GM19452 (cell line): ENCODE measurements at regions not wholly inside any gene's neighbourhood (a gene's known extent, or its start where the extent isn't known, plus 50 kb on each side); places are given as distances from the start of the nearest gene placed in this dataset.

ENCODE experiments used
- ATAC-seq: cut with Tn5 transposase; IDR thresholded peaks from one replicate; pipeline ENCODE4 v1.9.1; 2021; ENCODE audit not compliant: unreplicated experiment

DNA sequence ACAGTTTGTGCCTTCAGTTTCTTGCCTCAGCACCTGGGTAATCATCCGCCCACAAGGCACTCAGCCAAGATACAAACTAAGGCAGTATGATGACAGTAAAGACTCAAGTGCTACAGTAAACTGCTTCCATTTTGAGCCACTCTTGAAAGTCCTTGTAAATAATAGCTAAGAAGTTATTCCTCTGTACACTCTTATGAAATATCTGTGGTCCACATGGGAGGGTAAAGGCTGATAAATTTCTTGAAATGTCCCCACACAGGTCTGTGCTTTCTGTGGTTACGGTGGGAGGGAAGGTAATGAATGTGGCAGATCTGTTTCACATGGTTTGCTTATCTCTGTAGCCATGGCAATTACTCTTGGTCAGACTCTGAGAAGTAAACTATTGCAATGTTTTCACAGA lies 551.0 kb upstream of the ZWINT start:
- no peak for ATAC-seq

DNA sequence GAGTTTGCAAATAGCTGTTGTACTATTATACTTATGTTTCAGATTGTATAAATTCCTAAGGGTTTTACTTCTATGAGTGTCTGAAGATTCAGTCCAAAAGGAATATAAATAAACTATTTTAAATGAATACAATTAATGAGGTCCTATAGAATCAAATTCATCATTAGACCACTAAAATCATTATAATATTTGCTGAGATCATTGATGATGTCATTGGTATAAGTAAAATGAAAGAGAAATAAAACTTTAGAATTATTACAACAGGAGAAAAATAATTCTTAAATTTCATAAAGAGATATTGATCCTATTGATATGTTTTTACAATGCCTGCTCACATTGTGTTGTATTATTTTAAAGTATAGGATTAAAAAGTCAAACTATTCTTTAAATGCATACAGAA lies 544.0 kb upstream of the ZWINT start:
- no peak for ATAC-seq

GRCh38 chr10:56902554-56902953 lies 541.5 kb upstream of the ZWINT start:
- no peak for ATAC-seq

GRCh38 chr10:56895306-56895705 lies 534.2 kb upstream of the ZWINT start:
- ATAC-seq: no peak

GRCh38 chr10:56881218-56881617 lies 520.2 kb upstream of the ZWINT start:
- ATAC-seq: no peak

DNA sequence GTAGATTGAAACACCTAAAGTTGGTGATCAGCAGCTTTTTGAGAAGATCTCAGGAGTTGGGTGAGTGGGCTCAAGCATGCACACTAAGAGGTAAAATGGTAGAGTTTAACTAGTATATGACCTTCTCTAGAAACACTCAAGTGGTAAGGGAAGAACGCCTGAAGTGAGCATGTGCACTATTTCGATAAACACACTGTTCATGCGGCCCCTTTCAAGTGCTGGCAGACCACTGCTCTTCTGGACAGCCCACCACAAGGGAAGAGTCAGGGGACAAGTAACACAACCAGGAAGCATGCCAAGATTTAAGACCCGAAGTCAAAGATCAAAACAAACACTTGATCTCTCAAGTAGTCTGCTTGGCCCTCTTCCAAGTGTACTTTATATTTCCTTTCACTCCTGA lies 519.5 kb upstream of the ZWINT start:
- ATAC-seq: no peak

- ATAC-seq: no peak
Observed at GRCh38 chr10:56874950-56875349, 513.9 kb upstream of the ZWINT start.

DNA sequence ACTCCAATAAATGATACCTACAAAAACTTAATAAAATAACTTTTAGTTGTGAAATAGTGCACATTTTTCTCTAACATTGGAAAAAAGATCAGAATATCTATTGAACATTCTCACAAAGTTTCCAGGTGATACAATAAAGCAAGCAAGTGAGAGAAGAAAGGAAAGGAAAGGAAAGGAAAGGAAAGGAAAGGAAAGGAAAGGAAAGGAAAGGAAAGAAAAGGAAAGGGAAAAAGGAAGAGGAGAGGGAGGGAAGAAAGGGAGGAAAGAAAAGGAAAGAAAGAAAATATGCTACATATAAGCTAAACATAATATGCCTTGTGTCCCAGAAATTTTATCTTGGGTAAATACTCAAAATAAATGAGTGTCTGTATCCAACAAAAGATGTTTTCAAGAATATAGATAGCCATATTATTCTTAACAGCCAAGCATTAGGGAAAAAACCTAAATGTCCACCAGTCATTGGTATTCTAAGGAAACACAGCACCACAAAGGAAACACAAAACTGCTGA lies 510.2 kb upstream of the ZWINT start:
- no peak for ATAC-seq

DNA sequence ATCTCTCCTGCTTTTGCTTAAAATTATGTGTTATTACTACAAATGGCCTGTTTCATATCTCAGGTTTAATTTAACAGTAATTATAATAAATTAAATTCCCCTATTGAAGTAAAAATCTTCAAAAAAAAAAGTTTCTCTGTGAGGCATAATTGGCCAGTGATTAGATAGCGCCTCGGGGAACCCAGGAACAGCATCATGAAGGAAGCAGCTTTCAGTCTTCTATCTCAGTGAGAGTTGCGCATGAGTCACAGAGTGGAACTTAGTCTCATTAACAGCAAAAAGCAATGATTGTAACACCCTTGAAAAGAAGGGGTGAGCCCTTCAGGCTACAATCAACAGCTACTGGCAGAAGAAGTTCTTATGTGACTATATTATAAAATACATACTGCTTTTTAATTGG lies 506.2 kb upstream of the ZWINT start:
- ATAC-seq: no peak

- ATAC-seq: no peak
Observed at GRCh38 chr10:56856569-56856968, 495.5 kb upstream of the ZWINT start.

DNA sequence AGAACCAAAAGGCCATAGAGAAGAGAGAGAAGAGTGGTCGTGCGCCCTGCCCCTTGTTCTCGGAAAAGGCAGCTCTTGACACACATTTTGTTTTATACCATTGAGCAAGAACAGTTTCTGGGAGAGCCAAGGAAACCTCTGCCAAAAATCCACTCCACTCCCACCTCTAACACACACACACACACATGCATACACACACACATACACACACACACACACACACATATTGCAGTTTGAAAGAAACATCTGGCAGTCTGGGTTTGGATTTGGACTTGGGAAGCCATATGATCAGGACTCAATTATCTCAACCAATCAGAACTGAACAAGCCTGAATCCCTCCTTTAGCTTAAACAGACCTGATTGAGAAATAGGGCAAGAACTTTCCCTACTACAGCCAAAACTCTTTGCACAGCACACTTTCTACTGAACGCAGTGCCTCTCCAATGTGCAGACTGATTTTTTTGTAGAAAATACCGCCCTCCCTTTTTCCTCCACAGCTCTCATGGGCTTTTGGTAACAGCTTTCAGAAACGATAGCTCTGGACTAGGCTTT lies 484.0 kb upstream of the ZWINT start:
- ATAC-seq: no peak

DNA sequence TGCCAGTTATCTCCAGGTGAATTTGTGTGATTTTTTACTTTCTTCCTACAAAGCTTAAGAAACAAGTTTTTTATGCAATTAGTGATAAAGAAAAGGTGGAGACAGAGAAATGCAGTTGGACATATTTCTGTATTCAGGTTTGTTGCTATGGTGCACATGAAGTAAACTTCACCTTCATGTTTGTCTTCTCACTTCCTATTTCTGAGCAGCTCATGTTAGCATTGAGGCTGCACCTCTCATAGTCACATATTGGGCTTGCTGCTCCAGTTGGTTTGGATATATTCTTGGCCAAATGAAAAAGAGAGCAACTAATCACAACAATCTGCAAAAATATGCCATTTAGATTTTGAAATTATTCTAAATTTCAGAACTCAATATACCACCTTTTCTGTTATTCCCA lies 475.6 kb upstream of the ZWINT start:
- no peak for ATAC-seq

DNA sequence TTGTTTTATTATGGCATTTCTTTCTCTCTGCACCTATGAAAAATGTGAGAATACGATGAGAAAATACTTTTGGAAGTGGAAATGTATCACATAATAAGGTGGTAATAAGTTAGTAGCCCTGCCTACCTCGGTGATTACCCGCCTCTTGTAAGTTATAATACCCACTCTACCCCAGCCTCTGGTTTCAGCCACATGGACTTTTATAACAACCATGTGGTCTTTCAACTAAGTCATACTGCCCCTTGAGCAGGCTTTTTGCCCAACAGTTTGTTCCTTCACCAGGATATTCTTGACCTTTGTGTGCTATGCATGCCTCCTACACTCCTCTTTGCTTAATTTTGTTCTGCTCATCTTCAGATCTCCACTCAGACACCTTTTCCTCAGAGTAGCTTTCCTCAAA lies 470.6 kb upstream of the ZWINT start:
- no peak for ATAC-seq

DNA sequence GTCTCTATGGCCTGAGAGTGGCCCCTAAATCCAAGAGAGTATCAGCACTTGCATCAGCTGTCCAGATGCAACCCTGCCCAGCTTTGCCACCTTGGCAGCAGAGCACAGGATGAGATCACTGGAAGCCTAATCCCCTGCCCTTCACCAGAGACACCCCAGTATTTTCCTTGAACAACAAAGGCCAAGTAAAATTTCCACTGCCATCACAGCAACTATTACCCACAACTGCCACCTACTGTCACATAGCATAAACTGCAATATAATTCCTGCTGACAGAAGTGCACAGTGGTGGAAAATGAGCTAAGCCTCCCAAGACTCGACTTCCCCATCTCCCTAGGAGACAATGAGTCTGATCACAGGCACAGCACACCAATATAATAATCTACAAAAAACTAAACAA lies 462.8 kb upstream of the ZWINT start:
- ATAC-seq: no peak

DNA sequence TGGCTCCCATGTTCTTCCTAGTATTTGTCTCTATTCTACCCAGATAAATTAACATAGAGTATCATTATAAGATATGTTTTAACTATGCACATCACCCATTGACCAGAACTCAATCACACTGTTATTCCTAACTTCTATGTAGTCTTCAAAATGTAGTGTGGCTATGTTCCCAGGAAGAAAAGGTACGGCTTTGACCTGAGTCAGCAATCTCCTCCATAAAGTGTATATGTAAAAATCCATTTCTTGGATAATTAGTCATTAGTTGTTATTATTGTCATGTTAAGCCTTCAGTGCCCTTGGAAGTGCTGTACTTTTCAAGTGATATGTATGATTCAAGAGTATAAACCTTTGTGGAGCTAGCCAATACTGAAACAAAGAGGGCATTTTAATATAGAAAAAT lies 444.0 kb upstream of the ZWINT start:
- no peak for ATAC-seq

DNA sequence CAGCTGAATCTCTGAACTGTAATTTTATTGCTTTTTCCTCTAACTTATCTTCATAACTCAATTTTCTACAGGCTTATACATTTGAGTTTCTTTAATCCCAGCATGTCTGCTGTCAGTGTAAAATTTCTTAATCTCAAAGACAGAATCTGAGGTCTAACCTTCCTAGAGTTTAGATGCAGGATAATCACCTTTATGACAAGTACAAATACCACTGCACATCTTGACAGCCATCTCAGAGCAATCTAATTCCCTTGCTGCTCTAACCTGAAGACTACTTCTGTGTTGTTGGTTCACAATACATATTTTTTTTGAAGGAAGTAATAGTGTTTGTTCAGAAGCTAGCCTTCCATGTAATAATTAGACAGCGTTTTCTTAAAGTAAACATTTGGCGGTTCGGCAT lies 424.2 kb upstream of the ZWINT start:
- no peak for ATAC-seq

GRCh38 chr10:56782503-56782902 lies 421.4 kb upstream of the ZWINT start:
- ATAC-seq: no peak

DNA sequence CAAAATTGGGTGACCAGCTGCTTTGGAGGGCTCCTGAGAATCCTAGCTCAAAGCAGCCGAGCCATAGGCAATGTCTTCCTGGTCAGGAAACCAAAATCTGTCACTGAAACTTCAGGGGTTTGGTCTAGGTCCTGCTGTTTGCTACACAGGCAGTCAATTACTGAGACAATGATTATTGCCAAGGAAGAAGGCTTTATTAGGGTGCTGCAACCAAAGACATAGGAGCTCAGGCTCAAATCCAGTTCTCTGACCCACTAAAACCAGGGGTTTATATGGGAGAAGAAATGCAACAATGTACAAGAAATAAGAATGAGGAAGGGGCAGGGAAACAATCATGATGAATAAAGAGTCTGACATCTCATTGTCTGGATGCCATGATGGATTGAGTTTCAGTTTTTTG lies 410.3 kb upstream of the ZWINT start:
- ATAC-seq: no peak

- no peak for ATAC-seq
Observed at GRCh38 chr10:56763090-56763489, 402.0 kb upstream of the ZWINT start.

- no peak for ATAC-seq
Observed at GRCh38 chr10:56745490-56745889, 384.4 kb upstream of the ZWINT start.

DNA sequence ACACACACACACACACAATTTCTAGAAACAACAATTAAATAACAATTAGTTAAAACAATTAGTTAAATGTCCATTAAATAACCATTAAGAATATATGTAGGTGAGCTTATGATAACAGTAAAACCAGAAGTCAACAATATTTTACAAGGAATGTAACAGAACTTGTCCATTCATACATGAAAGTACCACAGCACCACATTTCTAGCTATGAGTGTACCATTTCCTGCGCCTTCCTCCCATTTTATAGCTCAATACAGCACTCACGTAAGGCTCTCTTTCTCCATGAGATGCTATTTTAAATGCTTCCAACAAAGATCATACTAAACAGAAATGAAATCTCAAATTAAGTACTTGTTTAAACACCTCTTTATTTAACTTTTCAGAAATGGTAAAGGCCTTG lies 367.3 kb upstream of the ZWINT start:
- ATAC-seq: no peak

GRCh38 chr10:56722912-56723311 lies 361.9 kb upstream of the ZWINT start:
- ATAC-seq: no peak

GRCh38 chr10:56715262-56715661 lies 354.2 kb upstream of the ZWINT start:
- no peak for ATAC-seq

GRCh38 chr10:56698506-56698905 lies 337.4 kb upstream of the ZWINT start:
- ATAC-seq: no peak
